ENCODE measurements at regions not wholly inside any gene's neighbourhood (a gene's known extent, or its start where the extent isn't known, plus 50 kb on each side); places are given as distances from the start of the nearest gene placed in this dataset.
A peak's percentile ranks its signal among the peaks of the same experiment; 100 is the strongest.
"Not testable (repeated sequence)": the region's sequence is repeated elsewhere in the genome, so short reads cannot be mapped to it uniquely, and the experiment has no call there.

- DNase-seq (ENCODE audit: low spot score): peak; percentile 62
These were observed 65.3 kb downstream of the OR13A1 start for GRCh38 chr10:45249978-45250693.

- not testable (repeated sequence) for DNase-seq (ENCODE audit: low spot score)
These were observed 64.7 kb downstream of the OR13A1 start for GRCh38 chr10:45250694-45251075.

All from CD4-positive, alpha-beta T cell treated with Interleukin-15 for 4 hours (primary cell).